Vagina (tissue), 2 donors: ENCODE measurements at regions not wholly inside any gene's neighbourhood (a gene's known extent, or its start where the extent isn't known, plus 50 kb on each side); places are given as distances from the start of the nearest gene placed in this dataset.

Source experiments
- DNase-seq, 2 donors: peaks; one replicate each; pipeline ENCODE4 v3.0.0-alpha.2; 2017; ENCODE audit errors: extremely low spot score in 2 of 2
- H3K27ac ChIP-seq: fragments of 200-600 bp; sonication (generic); one replicate; pipeline ENCODE4 v1.5.1; 2019
- H3K27me3 ChIP-seq: fragments of 200-600 bp; sonication (generic); one replicate; pipeline ENCODE4 v1.5.1; 2019
- H3K36me3 ChIP-seq, 2 donors: fragments of 200-600 bp; sonication (generic); one replicate each; pipeline ENCODE4 v1.5.1; 2017 to 2019
- H3K4me1 ChIP-seq: fragments of 200-600 bp; sonication (generic); one replicate; pipeline ENCODE4 v1.5.1; 2019
- H3K4me3 ChIP-seq, 2 donors: fragments of 200-600 bp; sonication (generic); 1 replicate in 1 of 2; 2 replicates in 1 of 2; pipeline ENCODE4 v1.5.1; 2016 to 2019
- H3K9me3 ChIP-seq: fragments of 200-600 bp; sonication (generic); one replicate; pipeline ENCODE4 v1.5.1; 2019
- CTCF ChIP-seq, 3 experiments: fragments of 450-650 bp in 2 of 3; fragments of 200-600 bp in 1 of 3; sonication (generic) in 1 of 3; IDR thresholded peaks; one replicate each; pipeline ENCODE4 v1.5.1; 2017 to 2019; ENCODE audit warnings: antibody characterized with exemption in 3 of 3, mild to moderate bottlenecking in 2 of 3, moderate library complexity in 2 of 3
- POLR2A ChIP-seq, 2 donors: fragments of 450-650 bp; IDR thresholded peaks; one replicate each; pipeline ENCODE4 v1.6.1; 2017; ENCODE audit warnings: antibody characterized with exemption in 2 of 2, mild to moderate bottlenecking in 2 of 2, moderate library complexity in 2 of 2
- POLR2AphosphoS5 ChIP-seq, 2 donors: sonication (generic); formaldehyde crosslinking; IDR thresholded peaks; one replicate each; pipeline ENCODE4 v1.9.0; 2017; ENCODE audit warnings: antibody characterized with exemption in 2 of 2, mild to moderate bottlenecking in 2 of 2, low read depth in 1 of 2; ENCODE audit not compliant: insufficient read depth in 1 of 2
- intact Hi-C: fragments of 100-400 bp; cut with DNase I; formaldehyde crosslinking; loops from one replicate; pipeline ENCODE4 v1.15.1; 2023

DNA sequence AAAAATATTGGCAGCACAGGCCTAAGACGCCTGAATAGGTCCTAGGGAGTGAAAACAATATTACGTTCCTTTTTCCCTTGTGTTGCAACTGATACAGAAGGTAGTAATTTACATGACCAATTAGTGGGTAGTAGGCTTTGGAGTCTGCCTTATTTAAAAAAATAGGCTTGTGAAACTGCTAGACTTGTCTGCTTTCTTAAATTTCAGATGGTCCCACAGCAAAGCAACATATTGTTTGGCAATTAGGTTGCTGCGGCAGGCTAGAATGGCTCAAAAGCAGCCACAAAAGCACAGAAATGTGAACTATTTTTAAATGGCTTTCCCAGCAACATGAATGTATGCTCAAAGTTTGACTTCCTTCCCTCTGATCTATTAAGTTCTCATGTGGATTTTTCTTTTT, 211.9 kb downstream of the TTC8 start:
- intact Hi-C loops: no loop called here

GRCh38 chr14:89037065-89037464, 212.6 kb downstream of the TTC8 start:
- no peaks in the 10 kb centered on the region for H3K27me3 ChIP-seq
- H3K4me3 ChIP-seq: no peak overlapping the region
- peaks cover 10% of the 10 kb centered on the region for H3K4me1 ChIP-seq
- TF ChIP-seq CTCF (IDR thresholded peaks at IDR 0.05): no peak
- TF ChIP-seq POLR2A (IDR thresholded peaks at IDR 0.05): no peak
- no peak for TF ChIP-seq POLR2AphosphoS5 (IDR thresholded peaks at IDR 0.05; ENCODE audit: insufficient read depth in 1 of 2, low read depth in 1 of 2)
- H3K36me3 ChIP-seq: no peaks in the 10 kb centered on the region
- no peaks in the 10 kb centered on the region for H3K9me3 ChIP-seq
- H3K27ac ChIP-seq: no peak overlapping the region
- DNase-seq: no peak
- intact Hi-C loops: no loop called here

More for the DNA sequence above, 211.9 kb downstream of the TTC8 start:
- DNase-seq: no peak
- H3K4me1 ChIP-seq: peaks cover 6% of the 10 kb centered on the region
- no peaks in the 10 kb centered on the region for H3K36me3 ChIP-seq
- H3K27ac ChIP-seq: no peak overlapping the region
- no peaks in the 10 kb centered on the region for H3K27me3 ChIP-seq
- H3K4me3 ChIP-seq: no peak overlapping the region
- TF ChIP-seq POLR2A (IDR thresholded peaks at IDR 0.05): no peak
- TF ChIP-seq CTCF (IDR thresholded peaks at IDR 0.05): no peak
- TF ChIP-seq POLR2AphosphoS5 (IDR thresholded peaks at IDR 0.05; ENCODE audit: insufficient read depth in 1 of 2, low read depth in 1 of 2): no peak
- no peaks in the 10 kb centered on the region for H3K9me3 ChIP-seq

GRCh38 chr14:89040080-89040459, 215.6 kb downstream of the TTC8 start:
- Histone ChIP-seq H3K4me3 (peak overlapping the region; percentile 29 to 41), H3K9me3 (no peaks in the 10 kb centered on the region), H3K27ac (peak overlapping the region; percentile 87), H3K4me1 (peaks cover 10% of the 10 kb centered on the region), H3K27me3 (no peaks in the 10 kb centered on the region), H3K36me3 (no peaks in the 10 kb centered on the region)
- intact Hi-C loops: loop anchor here (5.0 kb wide), 1 partner anchor 872 kb away; no protein-coding TSS in a partner anchor
- DNase-seq: no peak
- TF ChIP-seq POLR2AphosphoS5 (IDR thresholded peaks at IDR 0.05; ENCODE audit: insufficient read depth in 1 of 2, low read depth in 1 of 2) (no peak), CTCF (IDR thresholded peaks at IDR 0.05) (no peak), POLR2A (IDR thresholded peaks at IDR 0.05) (no peak)

GRCh38 chr14:89040460-89041256, 216.2 kb downstream of the TTC8 start:
- DNase-seq: peak in 1 of 2 donors; percentile 95
- Histone ChIP-seq H3K27ac (peak overlapping the region; percentile 87), H3K36me3 (no peaks in the 10 kb centered on the region), H3K9me3 (no peaks in the 10 kb centered on the region), H3K4me1 (peaks cover 10% of the 10 kb centered on the region), H3K27me3 (no peaks in the 10 kb centered on the region), H3K4me3 (peak overlapping the region; percentile 29 to 41)
- peak; percentile 50 to 94 for TF ChIP-seq POLR2AphosphoS5 (IDR thresholded peaks at IDR 0.05; ENCODE audit: insufficient read depth in 1 of 2, low read depth in 1 of 2)
- no peak for TF ChIP-seq POLR2A (IDR thresholded peaks at IDR 0.05)
- TF ChIP-seq CTCF (IDR thresholded peaks at IDR 0.05): peak; percentile 68 to 97 (median 94)
- intact Hi-C loops: loop anchor here (5.0 kb wide), 1 partner anchor 872 kb away; no protein-coding TSS in a partner anchor

DNA sequence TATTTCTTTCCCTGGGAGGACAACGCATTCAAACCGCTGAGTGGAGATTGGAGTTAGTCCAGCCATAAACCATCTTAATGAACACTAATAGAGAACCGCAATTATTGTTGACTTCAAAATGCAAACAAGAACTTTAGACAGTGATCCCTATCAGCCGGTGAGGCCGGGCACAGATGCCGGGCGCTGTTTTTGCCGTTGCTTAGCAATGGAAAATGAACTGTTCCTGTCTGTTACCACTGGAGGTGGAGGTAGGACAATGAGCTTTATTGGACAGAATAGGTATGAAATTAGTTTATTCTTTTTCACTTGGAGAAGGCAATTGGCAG, 216.8 kb downstream of the TTC8 start:
- Histone ChIP-seq H3K4me1 (peaks cover 10% of the 10 kb centered on the region), H3K36me3 (no peaks in the 10 kb centered on the region), H3K27me3 (no peaks in the 10 kb centered on the region), H3K9me3 (no peaks in the 10 kb centered on the region), H3K27ac (peak overlapping the region; percentile 87), H3K4me3 (peak overlapping the region; percentile 29 to 41)
- no peak for DNase-seq
- TF ChIP-seq POLR2A (IDR thresholded peaks at IDR 0.05) (no peak), CTCF (IDR thresholded peaks at IDR 0.05) (no peak), POLR2AphosphoS5 (IDR thresholded peaks at IDR 0.05; ENCODE audit: insufficient read depth in 1 of 2, low read depth in 1 of 2) (no peak)
- intact Hi-C loops: loop anchor here (5.0 kb wide), 1 partner anchor 871 kb away; no protein-coding TSS in a partner anchor
